GM19397 (cell line): ENCODE measurements at regions not wholly inside any gene's neighbourhood (a gene's known extent, or its start where the extent isn't known, plus 50 kb on each side); places are given as distances from the start of the nearest gene placed in this dataset.
A peak's percentile ranks its signal among the peaks of the same experiment; 100 is the strongest.

Experiments used
- ATAC-seq: cut with Tn5 transposase; IDR thresholded peaks from one replicate; pipeline ENCODE4 v1.9.1; 2021; ENCODE audit warnings: mild to moderate bottlenecking, moderate library complexity; ENCODE audit not compliant: unreplicated experiment

DNA sequence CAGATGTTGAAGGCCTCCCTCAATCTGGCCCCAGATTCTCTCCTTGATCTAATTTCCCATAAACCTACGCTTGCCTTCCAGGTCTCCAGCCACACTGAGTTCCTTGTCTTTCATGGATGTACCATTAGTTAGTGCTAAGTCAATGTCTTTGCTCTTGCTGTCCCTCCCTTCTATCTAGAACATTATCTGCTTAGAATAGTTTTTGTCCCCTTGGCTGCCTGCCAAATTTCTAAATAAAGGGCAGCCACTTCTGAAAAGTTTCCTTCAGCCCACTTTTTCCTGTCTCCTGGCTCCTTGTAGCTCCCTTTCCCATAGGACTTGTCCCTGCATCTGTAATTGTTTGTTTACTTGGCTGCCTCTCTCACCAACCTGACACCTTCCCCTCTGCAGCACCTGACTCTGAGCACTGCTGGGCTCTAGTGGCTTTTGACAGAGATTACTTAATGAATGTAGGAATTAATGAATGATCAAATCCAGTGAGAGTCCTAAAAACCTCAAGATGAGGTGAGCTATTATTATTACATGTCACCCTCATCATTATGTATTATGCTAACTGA, 58.3 kb downstream of the CXCL12 start:
- ATAC-seq: no peak

DNA sequence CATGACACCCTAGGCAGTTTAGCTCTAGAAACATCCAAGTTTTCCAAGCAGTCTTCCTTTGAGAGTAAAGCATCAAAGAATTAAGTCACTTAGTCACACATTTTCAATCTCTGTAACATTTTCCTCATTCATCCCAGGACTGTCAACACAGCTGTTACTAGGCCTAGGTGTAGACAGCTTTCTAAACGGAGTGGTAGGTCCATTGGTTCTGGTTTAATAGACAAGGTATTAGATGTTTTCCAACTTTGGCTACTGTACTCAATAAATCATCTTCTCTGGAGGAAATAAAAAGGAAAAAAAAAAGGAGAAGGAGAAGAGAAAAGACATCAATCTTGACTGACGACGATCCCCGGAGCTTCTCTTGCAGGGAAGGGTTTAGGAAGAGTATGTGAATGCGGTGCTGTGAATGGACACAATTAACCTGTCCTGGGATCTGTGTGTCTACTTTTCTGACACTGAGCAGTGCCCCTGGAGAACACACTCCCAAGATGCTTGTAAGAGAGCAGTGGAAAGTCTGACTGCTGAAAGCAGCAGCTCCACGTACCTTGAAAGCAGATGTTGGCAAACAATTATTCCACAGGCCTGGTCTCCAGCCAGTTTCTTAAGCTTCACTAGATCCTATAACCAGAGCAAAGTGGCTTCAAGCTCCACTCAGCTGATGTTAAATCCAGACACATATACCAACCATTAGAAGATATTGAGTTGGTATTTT, 59.1 kb downstream of the CXCL12 start:
- ATAC-seq: no peak

DNA sequence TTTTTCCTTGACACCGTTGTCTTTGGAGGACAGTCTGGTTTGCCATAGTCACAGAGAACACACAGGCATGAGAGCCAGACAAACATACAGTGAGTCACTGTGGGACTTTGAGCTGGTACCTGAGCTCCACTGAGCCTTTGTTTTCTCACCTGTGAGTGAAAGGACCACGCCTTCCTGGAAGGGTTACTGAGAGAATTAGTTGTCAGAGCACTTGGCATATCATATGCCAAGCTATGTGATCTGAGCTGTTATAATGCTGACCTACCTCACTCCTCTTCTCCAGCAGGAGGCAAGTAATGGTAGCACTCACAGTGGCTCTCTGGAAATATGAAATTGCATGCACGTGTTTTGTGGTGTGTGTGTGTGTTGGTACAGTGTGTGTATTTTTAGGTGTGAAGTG, 59.7 kb downstream of the CXCL12 start:
- no peak for ATAC-seq

DNA sequence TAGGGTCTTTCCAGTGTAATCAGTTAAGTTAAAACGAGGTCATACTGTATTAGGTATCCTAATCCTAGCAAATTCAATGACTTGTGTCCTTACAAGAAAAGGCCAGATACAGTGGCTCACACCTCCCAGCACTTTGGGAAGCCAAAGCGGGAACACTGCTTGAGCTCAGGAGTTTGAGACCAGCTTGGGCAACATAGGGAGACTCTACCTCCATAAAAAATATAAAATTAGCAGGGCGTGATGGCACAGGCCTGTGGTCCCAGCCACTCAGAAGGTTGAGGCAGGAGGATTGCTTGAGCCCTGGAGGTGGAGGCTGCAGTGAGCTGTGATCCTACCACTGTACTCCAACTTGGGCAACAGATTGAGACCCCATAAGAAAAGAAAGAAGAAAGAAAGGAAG, 61.1 kb downstream of the CXCL12 start:
- no peak for ATAC-seq

DNA sequence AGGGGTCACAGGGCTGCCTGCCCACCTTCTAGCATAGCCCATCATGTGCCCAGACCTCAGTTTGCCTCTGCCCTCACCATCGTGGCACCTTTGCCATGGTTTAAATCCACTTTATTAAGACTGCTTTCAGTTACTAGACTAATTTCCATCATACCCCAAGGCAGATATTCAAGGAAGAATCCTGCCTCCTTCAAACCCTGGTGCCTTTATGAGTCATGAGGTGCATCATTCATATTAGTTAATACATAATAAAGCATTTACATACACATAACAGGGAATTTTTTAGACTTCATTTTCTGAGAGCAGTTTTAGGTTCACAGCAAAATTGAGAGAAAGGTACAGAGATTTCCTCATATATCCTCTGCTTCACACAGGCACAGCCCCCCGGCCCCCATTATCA, 62.8 kb downstream of the CXCL12 start:
- ATAC-seq: no peak

DNA sequence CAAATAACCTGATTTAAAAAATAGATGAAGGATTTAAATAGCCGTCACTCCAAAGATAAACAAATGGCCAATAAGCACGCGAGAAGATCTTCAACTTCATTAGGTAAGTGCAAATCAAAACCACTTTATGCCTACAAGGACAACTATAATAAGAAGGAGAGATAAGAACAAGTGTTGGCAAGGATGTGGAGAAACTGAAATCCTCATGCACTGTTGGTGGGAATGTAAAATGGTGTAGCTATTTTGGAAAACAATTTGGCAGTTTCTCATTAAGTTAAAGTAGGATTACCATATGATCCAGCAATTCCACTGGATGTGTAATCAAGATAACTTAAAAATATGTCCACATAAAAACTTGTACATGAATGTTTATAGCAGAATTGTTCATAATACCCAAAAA, 64.1 kb downstream of the CXCL12 start:
- no peak for ATAC-seq

DNA sequence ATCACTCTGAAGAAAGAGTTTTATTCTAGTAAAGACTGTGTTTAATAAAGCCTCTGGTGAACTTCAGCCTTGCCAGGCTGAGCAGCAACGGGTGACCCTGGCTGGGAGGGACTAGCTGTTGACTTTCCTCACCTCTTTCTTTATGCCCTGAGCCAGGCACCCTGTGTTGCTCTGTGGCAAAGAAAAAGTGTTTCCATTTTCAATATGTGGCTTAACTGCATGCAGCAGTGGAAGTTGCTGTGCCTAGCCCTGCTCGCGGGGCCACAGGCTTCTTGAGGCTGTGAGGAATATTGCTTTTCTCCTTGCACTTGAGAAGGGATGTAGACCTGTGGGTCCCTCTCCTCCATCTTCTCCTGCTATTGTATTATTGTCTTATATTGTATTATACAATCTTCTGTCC, 67.0 kb downstream of the CXCL12 start:
- ATAC-seq: no peak

DNA sequence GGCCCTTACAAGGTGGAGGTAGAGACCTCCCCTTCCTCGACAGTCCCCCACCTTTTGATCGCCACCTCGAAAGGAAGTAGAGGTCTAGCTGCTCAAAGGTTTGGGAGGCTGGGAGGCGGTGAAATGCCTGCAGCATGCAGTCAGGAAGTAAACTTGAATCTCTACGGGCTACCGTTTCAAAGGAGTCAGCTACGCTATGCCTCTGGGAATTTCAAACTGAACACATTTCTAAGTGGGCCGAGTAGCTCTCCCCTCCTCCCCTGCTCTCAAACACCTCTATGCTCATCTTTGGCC, 68.0 kb downstream of the CXCL12 start:
- ATAC-seq: no peak

DNA sequence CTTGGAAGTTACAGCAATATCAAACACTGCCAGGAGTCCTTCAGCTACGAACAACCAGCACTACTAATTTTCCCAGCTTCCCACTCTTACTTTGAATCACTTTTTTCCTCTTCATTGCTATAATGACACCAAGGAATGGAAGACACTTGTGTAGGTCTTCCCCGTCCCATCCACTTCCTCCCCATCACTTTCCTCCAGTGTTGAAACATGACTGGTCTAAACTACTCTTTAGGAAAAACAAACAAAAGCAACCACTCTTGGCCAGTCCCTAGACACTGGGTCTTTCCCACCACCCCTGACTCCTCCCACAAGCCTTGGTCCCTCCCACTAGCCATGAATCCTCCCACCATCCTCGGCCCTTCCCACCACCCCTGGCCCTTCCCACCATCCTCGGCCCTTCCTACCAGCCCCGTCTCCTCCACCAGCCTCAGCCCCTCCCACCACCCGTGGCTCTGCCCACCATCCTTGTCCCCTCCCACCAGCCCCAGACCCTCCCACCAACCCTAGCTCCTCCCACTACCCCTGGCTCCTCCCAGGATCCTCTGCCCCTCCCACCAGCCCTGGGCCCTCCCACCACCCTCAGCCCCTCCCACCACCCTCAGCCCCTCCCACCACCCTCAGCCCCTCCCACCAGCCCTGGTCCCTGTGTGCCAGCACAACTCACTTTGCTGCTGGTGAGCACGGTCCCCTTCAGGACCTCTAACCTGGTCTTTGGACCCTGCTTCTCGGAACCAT, 68.5 kb downstream of the CXCL12 start:
- no peak for ATAC-seq

DNA sequence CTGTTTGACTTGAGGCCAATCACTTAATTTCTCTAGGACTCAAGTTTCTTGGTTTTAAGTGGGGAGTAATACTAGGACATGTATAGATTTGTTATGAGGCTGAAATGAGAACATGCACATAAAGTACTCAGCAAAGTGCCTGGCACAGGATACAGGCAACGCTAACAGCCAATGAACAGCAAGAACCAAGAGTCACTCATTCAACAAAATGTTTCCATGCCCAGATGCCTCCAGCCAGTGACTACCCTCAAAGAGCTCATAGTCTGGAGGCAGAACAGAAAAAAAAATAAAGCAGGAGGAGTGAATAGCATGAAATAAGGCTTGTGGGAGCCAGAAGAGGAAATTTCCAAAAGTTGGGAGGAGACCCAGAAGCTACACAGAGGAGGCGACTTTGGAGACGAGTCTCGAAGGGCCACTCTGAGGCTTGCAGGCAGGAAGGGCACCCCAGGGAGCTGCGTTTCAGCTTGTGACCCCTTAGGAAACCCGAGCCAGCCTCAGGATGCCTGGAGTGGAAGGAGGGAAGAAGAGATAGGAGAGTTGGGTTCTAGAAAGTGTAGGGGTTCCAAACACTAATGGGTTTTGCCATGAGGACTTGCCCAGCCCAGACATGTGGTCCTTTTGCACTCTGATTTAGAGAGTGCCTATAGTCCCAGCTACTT, 70.0 kb downstream of the CXCL12 start:
- ATAC-seq: no peak

DNA sequence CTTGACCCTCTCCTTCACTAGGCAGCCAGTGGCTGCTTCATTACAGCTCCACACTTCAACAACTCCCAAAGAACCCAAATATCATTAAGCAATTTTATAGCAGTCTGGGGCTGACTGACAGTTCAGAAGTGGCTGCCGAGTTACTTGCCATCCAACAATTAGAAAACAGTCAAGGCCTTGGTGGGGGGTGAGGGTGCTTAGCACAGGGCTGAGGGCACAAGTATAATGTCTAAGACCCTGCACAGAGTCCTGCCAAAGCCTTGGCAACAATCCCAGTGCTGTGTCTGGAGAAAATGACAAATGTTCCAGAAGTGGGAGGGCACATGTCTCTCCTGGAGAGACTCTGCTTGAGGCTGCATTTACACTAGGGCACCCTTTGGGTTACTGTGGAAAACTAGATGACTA, 71.1 kb downstream of the CXCL12 start:
- ATAC-seq: no peak

DNA sequence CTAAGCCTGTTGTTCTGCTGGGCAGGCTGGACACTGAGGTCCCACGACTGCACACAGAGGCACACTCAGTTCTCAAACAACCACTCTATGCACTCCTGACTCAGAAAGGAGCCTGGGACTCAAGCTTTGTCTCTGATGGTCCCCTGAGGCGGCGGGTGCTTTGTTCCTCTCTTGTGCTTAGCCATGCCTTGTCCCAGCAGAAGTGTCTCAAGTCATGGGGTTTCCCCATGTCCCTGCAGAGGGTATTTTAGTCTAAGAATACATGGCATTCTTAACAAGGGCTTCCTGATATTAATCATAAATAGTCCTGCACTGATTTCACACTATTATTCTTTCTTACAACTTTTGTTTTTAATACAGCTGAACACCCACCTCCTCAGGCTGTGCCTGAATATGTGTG, 72.5 kb downstream of the CXCL12 start:
- ATAC-seq: no peak

DNA sequence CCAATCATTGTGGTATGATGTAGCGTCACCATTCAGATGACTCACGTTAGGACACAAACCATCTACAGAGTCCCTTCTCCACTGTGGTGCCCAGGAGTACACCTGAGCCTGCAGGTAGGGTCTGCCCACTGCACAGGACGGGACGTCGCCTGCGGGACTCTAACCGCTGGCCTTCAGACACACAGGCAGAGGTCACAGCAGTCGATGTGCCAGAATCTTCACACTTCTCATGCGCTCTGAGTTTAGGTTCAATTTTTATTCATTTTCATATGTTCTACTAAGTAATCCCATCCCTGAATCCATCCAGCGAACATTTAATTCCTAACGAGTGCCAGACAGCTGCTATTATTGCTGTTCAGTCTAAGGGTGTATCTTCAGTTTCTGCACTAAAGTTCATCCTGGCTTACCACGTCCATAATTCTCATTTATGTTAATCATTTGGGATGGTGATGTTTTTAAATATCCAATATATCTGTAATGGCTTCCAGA, 73.3 kb downstream of the CXCL12 start:
- ATAC-seq: no peak

DNA sequence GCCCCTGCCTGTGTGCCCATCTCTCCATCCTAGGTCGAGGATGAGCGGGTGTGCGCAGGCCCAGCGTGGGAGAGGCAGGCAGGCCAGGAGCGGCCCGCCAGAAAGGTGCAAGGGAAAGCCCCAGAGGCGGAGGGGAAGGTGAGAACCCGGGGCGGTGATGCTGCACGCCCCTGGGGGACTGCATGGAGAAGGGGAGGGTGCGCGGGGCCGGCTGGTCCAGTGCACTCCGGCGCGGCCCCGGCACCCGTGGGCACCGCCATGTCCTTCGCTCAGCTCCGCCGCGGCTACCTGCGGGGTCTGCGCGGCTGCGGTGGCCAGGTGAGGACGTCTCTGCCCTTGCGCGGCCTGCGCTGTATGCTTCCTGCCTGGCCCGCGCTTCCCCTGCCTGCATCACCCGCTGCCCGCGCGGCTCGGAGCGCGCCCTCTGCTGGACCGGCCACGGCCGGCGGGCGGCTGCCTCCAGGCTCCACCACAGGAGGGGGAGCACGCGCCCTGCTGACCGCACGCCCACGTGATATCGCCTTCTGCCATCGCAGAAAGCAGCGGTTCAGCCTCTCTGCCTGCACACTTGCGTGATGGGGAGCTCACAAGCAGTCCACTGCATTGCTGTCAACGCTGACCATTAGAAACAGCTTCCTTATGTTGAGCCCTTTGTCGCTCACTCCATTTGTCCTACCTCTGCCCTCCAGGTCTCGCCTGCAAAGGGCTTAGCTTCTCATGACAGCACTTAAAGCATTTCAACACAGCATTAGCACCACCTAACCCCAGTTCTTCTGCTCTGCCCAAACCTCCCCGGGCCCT, 73.9 kb downstream of the CXCL12 start:
- ATAC-seq: peak; percentile 87

DNA sequence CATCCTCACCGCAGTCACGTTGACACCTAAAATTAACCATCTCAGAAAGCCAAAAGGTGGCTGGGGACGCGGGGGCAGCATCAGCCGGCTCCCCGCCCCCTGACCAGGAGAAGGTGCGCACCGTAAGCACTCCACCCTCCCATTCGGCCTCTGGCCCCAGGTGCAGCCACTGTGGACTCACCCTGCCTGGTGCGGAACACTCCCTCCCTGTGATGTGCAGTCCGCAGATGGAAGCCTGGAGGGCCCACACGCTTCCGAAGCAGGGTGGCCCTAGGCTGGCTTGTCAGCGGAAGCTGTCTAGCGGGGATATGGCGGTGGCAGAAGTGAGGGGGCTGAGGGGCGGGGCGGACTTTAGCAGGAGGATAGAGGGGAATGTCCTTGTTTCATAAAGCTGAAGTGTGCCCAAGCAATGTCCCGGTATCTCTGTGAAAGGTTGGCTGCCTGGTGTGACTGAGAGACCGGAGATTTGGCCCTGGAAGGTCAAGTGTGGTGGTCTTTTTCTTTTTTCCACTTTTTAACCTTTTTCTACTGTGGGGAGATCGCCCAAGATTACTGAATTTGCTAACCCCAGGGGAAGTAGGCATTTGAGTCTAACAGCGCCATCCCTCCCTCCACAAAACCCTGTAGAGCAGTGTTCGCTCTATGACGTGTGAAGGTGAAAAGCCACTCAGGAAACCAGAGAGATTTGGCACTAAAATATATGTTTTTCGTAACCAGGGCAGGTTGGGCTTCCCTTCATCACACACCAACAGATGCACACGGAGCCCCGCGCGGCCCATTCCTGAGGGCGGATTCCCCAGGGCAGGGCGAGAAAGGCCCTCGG, 74.7 kb downstream of the CXCL12 start:
- ATAC-seq: no peak

DNA sequence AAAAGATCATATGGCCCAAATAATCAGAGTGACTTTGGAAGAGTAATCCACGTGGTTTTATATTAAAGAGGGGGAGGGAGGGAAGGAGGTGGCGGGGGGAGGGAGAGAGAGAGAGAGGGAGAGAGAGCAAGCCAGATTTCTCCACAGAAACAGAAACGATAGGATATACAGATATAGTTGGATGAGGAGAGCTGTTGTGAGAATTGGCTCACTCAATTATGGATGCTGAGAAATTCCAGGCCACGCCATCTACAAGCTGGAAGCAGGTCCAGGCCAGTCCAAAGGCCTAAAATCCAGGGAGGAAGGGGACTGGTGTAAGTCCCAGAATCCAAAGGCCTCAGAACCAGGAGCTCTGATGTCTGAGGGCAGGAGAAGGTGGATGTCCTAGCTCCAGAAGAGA, 75.5 kb downstream of the CXCL12 start:
- ATAC-seq: no peak

DNA sequence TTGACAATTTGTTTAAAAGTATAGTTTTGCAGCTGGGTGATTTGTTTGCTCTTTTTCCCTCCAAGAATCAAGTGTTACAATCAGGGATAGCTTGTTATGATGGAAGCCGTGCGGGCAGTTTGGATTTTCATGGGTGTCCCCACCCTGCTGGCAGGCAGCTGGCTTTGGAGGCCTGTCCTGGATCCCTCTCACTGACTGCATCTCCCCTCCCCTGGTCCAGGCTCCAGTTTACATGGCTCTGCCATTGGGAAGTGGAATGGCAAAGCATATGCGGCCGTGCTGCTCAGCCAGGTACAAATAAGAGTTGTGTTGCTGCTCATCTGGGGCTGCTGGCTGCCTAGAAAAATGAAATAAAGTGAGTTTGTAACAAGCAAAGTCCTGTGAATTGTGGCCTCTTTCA, 76.0 kb downstream of the CXCL12 start:
- ATAC-seq: no peak

DNA sequence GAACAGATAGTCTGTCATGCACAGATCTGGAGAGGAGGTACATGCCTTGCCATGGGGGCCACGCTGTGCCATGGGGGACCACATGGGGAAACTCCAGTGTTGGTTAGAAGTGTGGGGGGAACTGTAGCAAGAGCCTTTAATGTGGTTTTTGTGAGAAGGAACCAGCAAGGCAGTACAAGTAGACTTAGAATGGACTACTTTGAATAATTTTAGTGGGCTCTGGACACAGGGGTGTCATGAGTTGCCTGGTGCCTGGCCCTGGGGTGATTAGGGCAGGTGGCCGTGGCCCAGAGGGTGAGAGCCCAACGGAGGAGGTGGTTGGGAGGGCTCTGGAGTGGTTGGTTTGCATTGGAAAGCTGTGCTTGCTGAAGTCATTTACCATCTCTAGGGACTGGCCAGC, 77.2 kb downstream of the CXCL12 start:
- ATAC-seq: no peak

DNA sequence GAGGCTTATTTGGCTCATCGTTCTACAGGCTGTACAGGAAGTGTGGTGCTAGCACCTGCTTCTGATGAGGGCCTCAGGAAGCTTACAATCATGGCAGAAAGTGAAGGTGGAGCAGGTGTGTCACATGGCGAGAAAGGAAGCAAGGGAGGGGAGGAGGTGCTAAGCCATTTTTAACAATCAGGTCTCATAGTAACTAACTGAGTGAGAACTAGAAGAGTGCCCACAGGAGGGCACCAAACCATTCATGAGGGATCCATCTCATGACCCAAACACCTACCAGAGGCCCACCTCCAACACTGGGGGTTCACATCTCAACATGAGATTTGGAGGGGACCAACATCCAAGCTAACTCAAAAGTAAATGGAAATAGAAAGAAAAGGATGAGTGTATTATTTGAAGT, 78.1 kb downstream of the CXCL12 start:
- no peak for ATAC-seq

DNA sequence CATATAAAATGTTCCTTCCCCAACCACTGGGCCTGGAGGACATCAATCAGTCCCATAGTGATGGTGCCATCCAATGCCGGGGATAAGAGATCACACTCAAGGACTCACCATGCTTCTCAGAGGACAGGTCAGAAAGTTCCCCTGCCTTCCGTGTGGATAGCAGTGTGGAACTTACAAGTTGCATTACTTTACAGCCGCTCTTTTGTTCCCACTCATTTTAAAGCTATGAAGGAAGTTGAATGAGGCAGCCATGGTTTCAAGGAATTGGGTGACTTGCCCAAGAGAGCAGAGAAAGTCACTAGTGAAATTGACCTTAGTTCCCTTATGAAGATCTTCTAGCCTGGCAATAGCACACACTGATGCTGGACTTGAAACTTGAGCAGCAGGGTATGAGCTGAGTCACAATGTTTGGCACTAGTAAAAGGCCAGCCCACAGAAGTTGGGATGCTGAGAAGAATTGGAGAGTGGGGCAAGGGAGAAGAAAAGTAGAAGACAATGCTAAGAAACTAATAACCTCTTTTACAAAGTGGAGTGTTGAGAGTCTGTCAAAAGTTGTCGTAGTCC, 78.7 kb downstream of the CXCL12 start:
- ATAC-seq: no peak
